ENCODE measurements at regions not wholly inside any gene's neighbourhood (a gene's known extent, or its start where the extent isn't known, plus 50 kb on each side); places are given as distances from the start of the nearest gene placed in this dataset.
A peak's percentile ranks its signal among the peaks of the same experiment; 100 is the strongest.

DNA sequence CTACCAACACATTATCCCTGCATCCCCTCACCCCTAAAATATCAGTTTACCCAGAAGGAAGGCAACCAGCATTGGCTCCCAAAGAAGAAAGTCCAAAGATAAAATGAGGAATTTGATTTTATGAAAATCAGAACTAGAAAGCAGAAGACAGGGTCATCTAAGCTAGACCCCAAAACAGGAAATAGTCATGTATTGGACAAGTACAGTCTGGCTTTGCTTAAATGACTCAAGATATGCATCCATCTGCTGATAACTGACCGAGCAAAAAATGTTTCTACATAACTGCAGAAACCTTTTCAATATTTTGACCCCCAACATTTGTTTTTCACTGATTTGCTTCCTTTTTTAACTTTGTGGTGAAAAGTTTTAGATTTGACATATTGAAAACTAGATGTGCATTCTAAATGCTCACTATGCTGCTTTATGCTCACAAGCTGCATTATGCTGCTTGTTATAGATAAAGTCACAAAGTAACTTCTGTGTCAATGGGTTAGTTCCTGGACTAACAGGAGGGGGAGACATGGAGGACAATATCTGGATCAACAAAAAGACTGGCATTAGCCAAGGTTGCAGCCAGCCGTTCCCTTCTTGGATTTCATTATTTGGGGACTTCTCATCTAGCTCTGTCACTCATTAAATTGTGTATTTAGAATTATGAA lies 227.0 kb downstream of the INHBA start:
- no peak for DNase-seq (ENCODE audit: extremely low read depth, low read depth)

DNA sequence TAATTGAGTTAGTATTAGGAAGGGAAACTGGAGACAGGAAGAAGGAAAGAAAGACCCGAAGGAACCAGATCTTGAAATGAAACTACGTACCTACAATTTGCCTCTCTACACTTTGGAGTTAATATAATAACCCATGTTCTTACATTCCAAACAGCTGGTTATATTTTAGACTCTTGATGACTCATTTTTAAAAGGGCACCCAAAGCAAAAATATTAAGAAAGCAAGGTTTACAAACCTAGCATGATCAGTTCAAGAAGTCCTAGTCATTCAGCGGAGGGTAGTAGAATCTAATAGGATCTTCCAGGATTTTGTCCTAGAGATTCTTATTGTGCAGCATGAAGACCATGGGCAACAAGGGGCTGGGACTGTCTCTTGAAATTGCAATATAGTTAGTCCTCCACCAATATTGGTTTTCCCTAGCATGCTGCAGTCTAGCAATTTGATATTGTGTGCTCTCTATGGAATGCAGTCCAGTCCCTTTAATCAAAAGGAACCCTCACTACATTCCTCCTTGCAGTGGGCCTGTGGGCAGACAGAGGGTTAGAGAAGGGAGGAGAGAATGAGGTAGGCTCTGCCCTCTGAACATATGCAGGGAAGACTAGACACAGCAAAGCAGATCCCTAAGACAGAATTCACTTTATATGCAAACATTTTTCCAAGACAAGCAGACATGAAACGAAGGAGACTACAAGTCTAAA lies 230.3 kb downstream of the INHBA start:
- DNase-seq (ENCODE audit: extremely low read depth, low read depth) = no peak

DNA sequence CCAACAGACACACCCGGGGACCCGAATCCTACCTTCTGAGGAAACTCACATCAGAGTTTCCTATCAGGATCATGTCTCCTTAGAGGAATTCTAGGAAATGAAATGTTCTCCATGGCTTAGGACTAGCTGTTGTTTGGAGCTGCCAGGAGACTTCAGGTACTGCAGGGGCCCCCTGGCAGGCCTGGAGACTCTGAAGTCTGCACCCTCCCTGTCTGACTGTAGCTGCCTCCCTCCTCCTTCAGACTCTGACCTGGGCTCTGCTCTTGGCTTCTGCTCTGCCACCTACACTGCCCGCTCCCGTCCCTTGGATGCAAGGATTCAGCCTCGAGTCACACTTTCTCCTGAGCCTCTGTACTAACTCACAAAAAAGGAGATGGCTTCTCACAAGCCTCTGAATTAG lies 232.8 kb downstream of the INHBA start:
- DNase-seq (ENCODE audit: extremely low read depth, low read depth) = no peak

DNA sequence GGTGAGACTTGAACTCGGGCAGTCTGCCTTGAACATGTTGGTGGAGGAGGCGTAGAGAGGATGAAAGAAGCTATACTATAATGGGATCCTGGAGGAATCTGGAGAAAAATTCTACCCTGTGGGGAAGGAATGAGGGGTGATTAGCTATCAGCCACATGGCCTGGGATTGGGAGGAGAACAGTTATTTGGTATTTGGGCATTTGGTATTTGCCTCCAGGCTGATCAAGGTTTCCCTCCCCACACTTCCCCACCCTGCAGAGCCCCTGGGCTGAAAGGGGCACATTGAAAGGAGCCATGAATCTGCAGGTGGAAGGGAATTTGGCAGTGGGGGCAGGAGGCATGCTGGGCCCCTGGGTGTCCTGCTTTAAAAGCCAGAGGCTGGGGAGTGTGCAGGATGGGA lies 235.3 kb downstream of the INHBA start:
- DNase-seq (ENCODE audit: extremely low read depth, low read depth) = no peak

DNA sequence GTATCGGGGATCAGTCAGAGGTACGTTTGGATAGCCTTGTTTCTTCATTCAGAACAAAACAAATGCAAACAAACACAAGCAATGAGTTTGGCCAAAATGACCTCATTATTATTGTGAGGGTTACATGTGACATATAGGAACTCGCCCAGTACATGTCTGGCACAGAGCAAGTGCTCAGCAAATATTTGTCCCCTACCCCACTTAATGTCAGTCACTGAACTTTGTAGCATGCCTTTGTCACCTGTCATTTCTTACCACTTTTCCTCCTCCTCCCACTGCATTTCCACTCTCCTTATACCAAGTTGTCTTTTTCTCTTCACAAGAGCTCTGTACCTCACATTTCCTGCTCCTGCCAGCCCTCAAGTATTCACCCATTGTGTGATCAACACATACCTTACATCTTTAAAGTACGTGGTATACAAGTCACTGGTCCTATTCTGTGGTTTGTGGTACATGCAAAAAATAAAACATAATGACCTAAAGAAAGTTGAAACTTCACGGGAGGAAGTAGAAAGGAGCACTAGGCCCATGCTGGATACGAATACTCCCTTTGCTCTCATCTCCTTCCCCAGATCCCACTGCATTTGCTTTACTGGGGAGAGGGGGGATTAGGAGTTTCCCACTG lies 236.0 kb downstream of the INHBA start:
- DNase-seq (ENCODE audit: extremely low read depth, low read depth) = no peak

DNA sequence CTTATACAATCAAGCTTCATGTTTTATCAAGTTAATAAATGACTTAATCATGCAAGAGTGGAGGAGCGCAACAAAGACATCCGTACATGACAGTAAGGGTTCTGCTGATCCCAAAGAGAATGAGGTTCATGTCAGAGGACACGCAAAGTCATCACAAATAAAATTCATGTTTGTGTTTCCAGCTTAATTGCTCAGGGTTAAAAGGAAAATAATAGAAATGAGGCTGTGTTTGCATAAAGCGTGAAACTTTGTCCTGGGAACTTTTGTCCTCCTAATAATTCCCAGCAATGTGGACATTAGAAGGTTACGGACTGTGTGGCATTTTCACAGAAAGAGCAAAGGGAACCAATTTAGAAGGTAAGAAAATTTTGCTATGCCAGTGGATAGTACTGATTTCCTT lies 237.3 kb downstream of the INHBA start:
- no peak for DNase-seq (ENCODE audit: extremely low read depth, low read depth)

DNA sequence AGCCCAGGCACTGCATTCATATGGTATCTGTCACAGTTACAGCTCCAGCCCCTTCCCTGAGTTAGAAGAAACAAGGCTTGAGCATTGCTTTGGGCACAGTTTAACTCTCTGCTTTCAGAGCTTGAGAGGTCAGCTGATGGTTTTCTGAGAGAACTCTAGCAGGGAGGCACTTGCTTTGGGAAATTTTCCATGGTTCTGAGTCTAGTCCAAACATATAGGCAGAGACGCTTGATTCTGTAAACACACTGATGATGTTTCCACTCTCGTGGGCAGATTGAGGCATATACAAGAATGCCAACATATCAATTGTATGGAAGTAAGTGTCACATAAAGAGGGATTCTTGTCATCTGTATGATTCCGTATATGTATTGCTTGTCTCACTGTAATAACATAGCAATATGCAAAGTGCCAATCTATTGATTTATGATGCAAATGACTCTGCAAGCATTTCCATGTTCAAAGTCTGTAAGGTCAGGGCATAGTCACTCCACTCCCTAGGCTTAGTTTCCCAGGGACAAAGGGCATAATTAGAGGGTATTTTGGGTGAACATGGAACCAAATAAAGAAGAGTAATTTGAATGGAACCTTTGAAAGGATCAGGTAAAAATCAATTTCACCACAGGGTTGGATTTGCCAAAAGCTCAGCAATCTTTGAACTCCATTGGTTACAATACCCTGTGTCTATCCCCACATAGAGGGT lies 239.0 kb downstream of the INHBA start:
- no peak for DNase-seq (ENCODE audit: extremely low read depth, low read depth)

DNA sequence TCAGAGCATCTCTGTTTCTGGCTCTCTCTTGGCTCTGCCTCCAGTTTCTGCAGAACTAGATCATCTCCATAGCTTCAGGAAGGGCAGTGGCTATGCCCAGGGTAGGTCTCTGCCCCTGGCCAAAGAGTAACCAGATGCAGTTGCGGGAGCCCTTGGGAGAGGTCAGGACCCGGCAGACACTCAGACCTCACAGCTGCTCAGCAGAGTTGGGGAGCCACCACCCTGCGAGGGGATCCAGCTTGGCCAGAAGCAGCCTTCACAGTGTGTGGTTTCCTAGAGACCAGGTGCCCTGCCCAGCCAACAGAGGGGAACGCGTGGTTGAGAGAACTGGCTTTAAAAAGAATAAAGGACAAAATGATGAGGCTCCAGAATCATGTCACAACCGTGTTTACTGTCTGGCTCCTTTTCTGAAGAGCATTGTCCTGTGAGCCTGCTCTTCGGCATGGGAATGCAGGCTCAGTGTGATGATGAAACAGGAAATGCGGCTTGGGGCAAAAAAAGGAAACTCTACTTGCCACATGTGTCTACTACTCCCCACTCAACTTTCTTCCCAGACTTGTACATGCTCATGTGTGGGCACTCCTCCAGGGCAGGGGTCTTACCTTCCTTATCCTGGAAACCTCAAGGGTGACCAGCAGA lies 243.1 kb downstream of the INHBA start:
- DNase-seq (ENCODE audit: extremely low read depth, low read depth) = no peak

DNA sequence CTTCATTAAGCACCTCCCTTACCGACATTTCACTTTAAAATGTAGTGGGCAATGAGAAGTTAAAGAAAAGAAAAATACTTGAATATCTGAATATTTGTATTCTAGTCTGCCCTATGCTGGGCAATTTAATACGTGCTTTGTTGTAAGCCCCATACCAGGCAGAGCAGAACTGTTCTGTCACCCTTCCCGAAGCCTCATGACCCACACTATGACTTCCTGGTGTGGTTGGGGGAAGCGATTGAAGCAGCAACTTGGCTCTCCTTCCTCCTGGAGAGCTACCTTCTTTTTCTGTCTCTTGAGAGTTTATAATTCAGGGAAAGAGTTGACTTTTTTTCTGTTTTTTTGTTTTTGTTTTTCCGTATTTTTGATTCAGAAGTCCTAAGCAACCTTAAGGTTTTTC lies 243.7 kb downstream of the INHBA start:
- DNase-seq (ENCODE audit: extremely low read depth, low read depth) = no peak

DNA sequence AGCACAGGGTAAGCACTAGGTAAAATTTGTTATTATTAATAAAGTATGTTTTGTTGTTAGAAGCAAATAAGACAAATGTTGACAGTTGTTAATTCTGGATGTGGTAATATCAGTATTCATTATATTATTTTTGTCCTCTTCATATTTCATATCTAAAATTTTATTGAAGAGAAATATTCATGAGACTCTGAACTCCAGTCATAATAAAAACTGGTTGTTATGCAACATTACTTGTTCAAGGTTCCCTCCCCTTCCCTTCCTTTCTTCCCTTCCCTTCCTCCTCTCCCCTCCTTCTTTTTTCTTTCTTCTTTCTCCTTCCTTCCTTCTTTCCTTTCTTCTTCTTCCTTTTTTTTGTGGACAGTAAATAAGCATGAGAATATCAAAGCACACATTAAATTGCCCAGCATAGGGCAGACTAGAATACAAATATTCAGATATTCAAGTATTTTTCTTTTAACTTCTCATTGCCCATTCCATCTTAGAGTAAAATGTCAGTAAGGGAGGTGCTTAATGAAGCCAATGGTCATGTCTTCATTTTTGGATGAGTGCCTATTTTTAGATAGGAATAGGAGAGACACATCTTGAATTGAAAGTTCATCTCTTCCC lies 245.0 kb downstream of the INHBA start:
- DNase-seq (ENCODE audit: extremely low read depth, low read depth) = no peak

DNA sequence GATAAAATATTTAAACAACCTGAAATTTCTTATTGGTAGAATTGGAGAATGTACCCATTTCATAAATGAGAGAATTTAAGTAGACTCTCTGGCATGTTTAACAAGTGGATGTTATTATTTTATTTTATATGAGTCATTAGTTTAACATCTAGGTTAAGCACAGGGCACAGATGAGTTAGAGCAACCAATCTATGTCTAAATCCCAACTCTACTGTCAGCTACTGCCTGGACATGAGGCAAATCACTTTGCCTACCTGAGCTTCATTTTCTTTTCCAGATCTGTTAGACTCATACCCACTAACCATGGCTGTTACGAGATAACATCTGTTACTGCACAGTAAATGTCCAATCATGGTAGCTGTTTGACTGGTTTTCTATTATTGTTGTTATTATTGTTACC lies 251.1 kb downstream of the INHBA start:
- DNase-seq (ENCODE audit: extremely low read depth, low read depth) = peak; percentile 40

DNA sequence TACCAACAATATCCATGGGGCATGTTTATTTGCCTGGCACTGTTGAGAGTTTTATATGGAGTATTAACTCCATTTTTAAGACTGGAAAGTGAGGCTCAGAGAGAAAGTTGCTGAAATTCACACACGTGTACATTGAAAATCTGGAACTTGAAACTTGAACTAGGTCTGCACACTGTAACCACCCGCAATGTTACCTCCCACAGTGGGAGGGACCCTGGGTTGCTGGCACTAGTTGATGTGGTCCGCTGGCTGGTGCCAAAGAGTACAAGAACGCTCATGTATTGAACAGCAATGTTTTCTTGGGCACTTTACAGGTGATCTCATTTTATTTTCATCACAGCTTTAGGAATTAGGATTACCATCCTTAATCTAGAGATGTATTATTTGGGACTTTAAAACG lies 253.2 kb downstream of the INHBA start:
- no peak for DNase-seq (ENCODE audit: extremely low read depth, low read depth)

DNA sequence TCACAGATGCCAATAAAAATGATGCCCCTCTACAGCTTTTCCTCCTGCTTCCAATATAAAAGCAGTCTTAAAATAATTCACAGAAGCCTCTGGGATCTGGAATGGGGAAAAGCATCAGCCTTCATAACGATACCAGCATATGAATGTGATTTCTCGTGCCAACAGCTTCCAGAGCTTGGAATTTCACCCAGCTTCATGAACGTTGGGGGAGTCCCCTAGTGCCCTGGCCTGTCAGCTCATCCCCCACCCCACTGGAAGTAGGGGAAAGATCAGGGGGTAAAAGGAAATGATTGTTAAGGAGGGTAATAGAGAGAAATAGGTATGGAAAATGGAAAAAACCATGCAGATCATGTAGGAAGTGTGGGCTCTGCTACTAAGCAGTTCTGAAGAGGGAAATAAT lies 253.6 kb downstream of the INHBA start:
- DNase-seq (ENCODE audit: extremely low read depth, low read depth) = no peak

DNA sequence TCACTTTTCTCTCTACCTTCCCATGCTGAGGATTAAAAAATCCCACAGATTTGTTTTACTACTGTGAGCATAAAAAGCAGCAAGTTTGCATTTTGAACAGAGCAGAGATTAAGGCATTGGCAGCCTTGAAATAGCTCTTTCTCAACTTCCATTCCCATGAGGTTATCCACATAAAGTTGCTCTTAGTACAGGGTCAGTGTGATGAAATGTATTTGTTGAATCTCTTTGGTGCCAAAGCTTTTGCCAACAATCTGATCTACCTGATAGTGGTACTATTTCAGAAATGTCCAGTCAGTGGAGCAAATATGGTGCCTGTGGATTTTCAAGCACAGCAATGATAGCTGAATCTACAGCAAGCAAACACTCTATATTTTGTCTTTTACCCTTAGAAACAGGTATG lies 254.8 kb downstream of the INHBA start:
- DNase-seq (ENCODE audit: extremely low read depth, low read depth) = no peak

DNA sequence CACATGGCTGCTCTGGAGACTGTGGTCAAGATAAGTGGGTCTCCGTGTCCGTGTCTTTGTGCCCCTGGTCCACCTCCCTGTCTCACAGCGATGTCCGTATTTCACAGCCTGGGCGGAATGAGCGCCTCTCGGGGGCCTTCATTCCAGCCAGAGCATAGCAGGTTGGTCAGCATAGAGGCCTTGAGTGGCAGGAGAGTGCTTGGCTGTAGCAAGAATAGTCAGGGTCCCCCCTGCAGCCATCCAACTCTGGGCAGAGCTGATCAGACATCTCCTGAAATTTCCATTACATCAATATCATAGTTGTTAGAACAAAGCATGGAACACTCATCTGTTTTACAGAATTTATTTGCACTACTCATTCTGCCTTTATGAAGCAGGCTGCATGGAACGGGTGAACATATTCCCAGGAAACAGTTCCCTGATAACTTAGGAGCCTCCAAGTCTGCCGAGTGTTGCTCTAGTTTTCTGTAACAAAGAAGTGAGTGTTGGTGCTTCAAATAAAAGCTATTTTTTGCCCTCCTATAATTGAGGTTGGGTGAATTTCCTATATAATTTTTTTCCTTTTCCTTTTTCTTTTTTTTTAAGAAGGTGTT lies 255.3 kb downstream of the INHBA start:
- DNase-seq (ENCODE audit: extremely low read depth, low read depth) = no peak

DNA sequence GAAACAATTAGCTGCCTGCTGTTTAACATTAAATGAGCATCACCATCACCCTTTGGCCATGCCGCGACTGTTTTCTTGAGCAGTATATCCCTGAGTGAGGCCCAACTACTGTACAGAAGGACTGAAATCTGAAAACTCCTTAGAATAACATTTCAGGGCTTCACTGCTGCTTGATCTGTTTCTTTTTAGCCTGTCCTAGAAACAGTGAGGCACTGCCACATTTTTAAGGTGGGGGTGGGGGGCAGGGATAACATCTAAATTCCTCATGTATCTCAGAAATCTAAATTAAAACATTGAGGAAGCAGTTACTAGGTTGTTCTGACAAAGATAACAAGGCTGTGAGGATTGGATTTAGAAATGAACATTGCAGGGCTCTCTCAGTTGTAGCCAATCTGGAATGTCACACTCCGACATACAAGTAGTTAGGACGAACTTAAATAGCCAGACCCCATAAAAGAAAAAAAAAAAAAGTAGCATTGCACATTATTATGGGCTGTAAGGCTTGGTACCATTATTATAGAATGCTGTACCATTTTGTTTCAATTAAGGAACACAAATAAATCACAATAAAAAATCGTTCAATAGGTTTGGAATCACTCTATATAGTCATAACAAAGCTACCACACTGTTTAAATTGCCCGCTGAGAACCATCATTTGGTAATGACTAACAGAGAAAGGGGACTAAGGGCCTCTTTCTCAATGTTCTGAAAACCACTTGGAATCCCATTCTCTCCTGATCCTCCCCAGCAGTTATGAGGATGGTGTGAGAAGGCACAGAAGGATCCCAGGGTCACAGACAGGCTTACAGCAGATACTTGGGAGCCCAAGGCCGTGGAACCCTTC lies 256.1 kb downstream of the INHBA start:
- peak; percentile 17 for DNase-seq (ENCODE audit: extremely low read depth, low read depth)

DNA sequence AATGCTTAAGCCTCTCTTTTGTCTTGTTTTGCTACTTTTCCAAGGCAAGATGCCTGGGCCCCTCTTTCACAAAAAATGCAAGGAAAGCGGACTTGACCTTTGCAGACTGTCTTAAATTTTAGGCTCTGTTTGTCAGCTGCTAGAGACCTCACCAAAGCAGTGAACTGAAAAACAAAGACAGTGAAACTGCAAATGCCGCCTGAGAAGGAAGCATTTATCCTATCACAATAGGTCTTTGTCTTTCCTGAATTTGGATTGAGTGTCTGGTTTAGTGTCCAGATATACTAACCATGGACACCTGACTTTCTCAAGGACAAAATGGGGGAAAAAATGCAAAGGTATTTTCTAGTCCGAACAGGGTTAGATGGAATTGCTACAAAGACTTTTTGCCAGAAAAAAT lies 256.9 kb downstream of the INHBA start:
- no peak for DNase-seq (ENCODE audit: extremely low read depth, low read depth)

DNA sequence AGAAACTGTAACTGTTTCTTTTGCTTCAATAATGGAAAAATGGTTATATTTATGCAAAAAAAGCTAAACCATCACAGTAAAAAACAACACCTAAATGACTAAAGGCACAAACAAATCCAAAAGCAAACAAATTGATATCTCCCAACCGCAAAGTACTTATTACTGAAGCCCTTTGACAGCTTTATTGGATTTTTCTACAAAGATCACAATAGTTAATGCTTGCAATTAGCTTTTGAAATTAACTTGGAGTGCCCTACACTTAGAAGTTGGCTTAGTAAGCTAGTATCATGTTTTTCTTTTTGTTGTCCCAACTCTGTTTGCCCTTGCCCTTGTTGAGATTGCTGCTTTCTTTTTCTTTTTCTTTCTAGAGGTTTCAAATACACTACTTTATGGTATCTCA lies 257.5 kb downstream of the INHBA start:
- no peak for DNase-seq (ENCODE audit: extremely low read depth, low read depth)

DNA sequence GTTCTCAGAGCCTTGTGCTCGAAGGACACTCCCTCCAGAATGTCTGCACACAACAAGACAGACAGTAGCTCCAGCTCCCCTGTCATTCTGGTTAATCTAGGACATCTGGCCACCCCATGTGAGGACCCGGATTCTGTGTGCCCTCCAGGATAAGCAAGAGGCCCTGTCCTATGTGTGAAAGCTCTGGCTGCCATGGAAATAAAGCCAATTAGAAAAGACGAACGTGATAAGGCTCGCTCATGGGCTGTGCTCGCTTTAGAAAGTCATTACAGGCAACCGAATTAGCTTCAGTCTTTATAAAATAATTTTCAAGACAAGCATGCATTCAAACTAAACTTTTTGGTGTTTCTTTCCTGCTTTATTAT lies 263.4 kb downstream of the INHBA start:
- no peak for DNase-seq (ENCODE audit: extremely low read depth, low read depth)

Data from NCI-H460 (cell line).